ENCODE measurements at regions not wholly inside any gene's neighbourhood (a gene's known extent, or its start where the extent isn't known, plus 50 kb on each side); places are given as distances from the start of the nearest gene placed in this dataset.

GRCh38 chr19:31512181-31512970 lies 163.1 kb upstream of the TSHZ3 start:
- TF ChIP-seq, protein P1, sequence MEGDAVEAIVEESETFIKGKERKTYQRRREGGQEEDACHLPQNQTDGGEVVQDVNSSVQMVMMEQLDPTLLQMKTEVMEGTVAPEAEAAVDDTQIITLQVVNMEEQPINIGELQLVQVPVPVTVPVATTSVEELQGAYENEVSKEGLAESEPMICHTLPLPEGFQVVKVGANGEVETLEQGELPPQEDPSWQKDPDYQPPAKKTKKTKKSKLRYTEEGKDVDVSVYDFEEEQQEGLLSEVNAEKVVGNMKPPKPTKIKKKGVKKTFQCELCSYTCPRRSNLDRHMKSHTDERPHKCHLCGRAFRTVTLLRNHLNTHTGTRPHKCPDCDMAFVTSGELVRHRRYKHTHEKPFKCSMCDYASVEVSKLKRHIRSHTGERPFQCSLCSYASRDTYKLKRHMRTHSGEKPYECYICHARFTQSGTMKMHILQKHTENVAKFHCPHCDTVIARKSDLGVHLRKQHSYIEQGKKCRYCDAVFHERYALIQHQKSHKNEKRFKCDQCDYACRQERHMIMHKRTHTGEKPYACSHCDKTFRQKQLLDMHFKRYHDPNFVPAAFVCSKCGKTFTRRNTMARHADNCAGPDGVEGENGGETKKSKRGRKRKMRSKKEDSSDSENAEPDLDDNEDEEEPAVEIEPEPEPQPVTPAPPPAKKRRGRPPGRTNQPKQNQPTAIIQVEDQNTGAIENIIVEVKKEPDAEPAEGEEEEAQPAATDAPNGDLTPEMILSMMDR (conservative IDR thresholded peaks at IDR 0.05; ENCODE audit: low read depth, low read length): no peak
- TF ChIP-seq MAFK (IDR thresholded peaks at IDR 0.05; ENCODE audit: low read depth, low read length): no peak
- no peak for TF ChIP-seq RCOR1 (IDR thresholded peaks at IDR 0.05; ENCODE audit: insufficient replicate concordance, low read length)
- TF ChIP-seq BHLHE40 (IDR thresholded peaks at IDR 0.05; ENCODE audit: low read depth, low read length): no peak

Data from IMR-90 (cell line).